ENCODE measurements at regions not wholly inside any gene's neighbourhood (a gene's known extent, or its start where the extent isn't known, plus 50 kb on each side); places are given as distances from the start of the nearest gene placed in this dataset.

DNA sequence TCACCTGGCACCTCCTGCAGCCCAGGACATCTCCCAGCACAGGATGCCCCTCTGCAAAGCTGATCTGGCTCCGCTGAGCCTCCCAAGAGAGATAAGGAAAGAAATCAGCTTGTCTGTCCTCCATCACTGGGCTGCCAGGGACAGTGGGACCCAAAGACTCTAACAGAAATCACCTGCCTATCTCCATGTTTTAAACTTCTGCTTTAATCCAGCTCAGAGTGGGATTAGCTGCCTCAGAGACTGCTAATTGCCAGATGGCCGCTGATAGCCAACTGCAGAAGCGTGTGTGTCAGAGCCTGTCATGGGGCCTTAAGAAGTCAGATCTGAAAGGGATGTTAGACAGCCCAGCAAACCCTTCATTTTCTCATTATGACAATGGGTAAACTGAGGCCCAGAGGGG, 389.4 kb upstream of the KLHL29 start:
- no peak overlapping the region for H3K27ac Mint-ChIP-seq
- no peak overlapping the region for H3K4me3 Mint-ChIP-seq
- peaks cover 2% of the 10 kb centered on the region for H3K9me3 Mint-ChIP-seq
- ATAC-seq (no peak), DNase-seq (ENCODE audit: low spot score in 2 of 2) (no peak)
- H3K36me3 Mint-ChIP-seq: no peaks in the 10 kb centered on the region
- H3K4me1 Mint-ChIP-seq: no peaks in the 10 kb centered on the region

DNA sequence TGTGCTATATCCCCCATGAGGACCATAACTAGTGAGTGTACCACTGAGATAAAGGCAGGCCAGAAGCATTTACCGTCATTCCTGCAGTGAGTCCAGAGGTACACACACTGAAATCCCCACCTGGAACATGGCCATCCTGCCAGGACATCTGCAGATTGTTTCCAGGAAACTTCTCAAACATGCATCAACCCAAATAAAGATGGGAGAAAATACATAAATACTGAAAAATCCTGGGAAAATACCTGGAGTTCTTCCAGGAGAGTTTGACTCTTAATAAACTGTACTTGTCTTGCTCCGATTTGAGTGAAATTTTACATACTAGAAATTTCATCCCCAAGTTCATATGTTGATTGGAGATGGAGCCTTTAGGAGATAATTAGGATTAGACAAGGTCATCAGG, 388.1 kb upstream of the KLHL29 start:
- Mint-ChIP-seq H3K27ac (no peak overlapping the region), H3K4me1 (no peaks in the 10 kb centered on the region), H3K9me3 (peaks cover 5% of the 10 kb centered on the region), H3K4me3 (no peak overlapping the region), H3K36me3 (no peaks in the 10 kb centered on the region)
- ATAC-seq (no peak), DNase-seq (ENCODE audit: low spot score in 2 of 2) (no peak)

DNA sequence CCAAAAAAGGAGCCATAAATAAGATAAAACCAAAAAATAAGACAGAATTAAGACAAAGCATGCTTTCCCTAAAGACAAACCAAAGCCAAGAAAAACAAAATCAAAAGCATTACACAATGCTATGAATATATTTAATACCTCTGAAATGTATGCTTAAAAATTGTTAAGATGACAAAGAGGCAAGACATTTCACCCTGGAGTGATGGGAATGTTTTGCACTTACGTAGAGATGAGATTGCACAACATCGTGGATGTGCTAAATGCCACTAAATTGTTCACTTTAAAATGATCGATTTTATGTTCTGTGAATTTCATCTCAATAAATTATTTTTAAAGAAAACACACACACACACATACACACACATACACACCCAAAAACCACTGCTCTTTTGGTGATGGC, 386.6 kb upstream of the KLHL29 start:
- ATAC-seq (no peak), DNase-seq (ENCODE audit: low spot score in 2 of 2) (no peak)
- Mint-ChIP-seq H3K4me3 (no peak overlapping the region), H3K27ac (no peak overlapping the region), H3K36me3 (no peaks in the 10 kb centered on the region), H3K4me1 (no peaks in the 10 kb centered on the region), H3K9me3 (peaks cover 5% of the 10 kb centered on the region)

- no peak for ATAC-seq
- H3K4me1 Mint-ChIP-seq: no peaks in the 10 kb centered on the region
- no peak overlapping the region for H3K4me3 Mint-ChIP-seq
- no peaks in the 10 kb centered on the region for H3K36me3 Mint-ChIP-seq
- DNase-seq (ENCODE audit: low spot score in 2 of 2): no peak
- peaks cover 5% of the 10 kb centered on the region for H3K9me3 Mint-ChIP-seq
- H3K27ac Mint-ChIP-seq: no peak overlapping the region
Measured at GRCh38 chr2:22999951-23000350, 385.0 kb upstream of the KLHL29 start.

DNA sequence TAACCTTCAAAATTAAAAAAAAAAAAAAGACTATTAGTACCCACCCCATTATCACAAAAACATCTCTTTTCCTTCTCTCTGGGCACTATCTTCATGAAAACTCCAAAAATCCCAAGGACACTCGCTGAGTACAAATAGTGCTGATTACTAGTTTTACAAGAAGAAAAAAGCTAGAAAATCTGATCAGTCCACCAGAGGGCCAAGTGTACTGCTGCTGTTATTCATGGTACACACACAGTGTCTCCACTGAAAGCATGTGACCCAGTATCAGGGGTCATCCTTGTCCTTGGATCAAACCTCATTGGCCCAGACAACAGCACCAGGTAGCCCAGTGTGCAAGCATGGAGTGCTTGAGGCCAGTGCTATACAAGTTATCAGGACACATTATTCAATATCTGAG, 382.7 kb upstream of the KLHL29 start:
- Mint-ChIP-seq H3K36me3 (no peaks in the 10 kb centered on the region), H3K4me3 (no peak overlapping the region), H3K27ac (no peak overlapping the region), H3K9me3 (peaks cover 5% of the 10 kb centered on the region), H3K4me1 (no peaks in the 10 kb centered on the region)
- ATAC-seq: no peak
- DNase-seq (ENCODE audit: low spot score in 2 of 2): no peak

DNA sequence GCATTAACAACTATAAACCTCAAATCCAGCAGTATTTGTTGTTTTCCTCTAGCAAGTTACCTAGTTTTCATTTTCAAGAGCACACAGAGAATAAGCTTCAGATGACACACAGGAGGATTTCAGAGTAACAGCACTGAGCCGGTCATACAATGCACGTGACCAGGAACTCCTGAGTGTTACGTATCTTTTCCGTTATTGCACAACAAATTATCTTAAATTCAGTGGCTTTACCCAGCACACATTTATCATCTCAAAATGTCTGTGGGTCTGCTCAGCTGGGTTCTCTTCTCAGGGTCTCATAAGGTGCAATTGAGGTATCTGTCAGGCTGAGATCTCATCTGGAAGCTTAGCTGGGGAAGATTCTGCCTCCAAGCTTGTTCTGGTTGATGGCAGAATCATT, 379.5 kb upstream of the KLHL29 start:
- Mint-ChIP-seq H3K9me3 (peaks cover 5% of the 10 kb centered on the region), H3K4me1 (no peaks in the 10 kb centered on the region), H3K4me3 (no peak overlapping the region), H3K27ac (no peak overlapping the region), H3K36me3 (no peaks in the 10 kb centered on the region)
- ATAC-seq: no peak
- DNase-seq (ENCODE audit: low spot score in 2 of 2): no peak

GRCh38 chr2:23007631-23008235, 377.2 kb upstream of the KLHL29 start:
- no peaks in the 10 kb centered on the region for H3K4me1 Mint-ChIP-seq
- peaks cover 5% of the 10 kb centered on the region for H3K9me3 Mint-ChIP-seq
- no peak overlapping the region for H3K4me3 Mint-ChIP-seq
- no peak for DNase-seq (ENCODE audit: low spot score in 2 of 2)
- H3K27ac Mint-ChIP-seq: no peak overlapping the region
- H3K36me3 Mint-ChIP-seq: no peaks in the 10 kb centered on the region
- ATAC-seq: no peak

GRCh38 chr2:23008440-23008839, 376.5 kb upstream of the KLHL29 start:
- Mint-ChIP-seq H3K9me3 (peaks cover 5% of the 10 kb centered on the region), H3K4me1 (no peaks in the 10 kb centered on the region), H3K36me3 (no peaks in the 10 kb centered on the region), H3K27ac (no peak overlapping the region), H3K4me3 (no peak overlapping the region)
- ATAC-seq (no peak), DNase-seq (ENCODE audit: low spot score in 2 of 2) (no peak)

DNA sequence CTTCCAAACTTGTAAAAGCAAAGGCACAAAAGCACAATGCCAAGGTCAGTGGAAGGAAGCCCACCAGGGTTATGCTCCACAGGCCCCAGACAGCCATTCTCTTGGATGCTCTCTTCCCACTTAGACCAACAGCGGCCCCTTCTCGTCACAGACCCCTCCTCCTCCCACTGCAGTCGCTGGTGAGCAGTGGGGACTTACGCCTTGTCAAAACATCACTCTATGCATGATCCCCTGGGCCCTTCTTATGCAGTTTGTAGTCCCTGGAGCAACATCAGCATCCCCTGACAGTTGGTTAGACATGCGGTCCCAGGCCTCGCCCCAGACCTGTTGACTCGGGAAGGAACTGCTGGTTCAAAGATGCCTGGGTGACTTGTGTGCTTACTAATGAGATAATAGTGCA, 376.0 kb upstream of the KLHL29 start:
- no peak for ATAC-seq

DNA sequence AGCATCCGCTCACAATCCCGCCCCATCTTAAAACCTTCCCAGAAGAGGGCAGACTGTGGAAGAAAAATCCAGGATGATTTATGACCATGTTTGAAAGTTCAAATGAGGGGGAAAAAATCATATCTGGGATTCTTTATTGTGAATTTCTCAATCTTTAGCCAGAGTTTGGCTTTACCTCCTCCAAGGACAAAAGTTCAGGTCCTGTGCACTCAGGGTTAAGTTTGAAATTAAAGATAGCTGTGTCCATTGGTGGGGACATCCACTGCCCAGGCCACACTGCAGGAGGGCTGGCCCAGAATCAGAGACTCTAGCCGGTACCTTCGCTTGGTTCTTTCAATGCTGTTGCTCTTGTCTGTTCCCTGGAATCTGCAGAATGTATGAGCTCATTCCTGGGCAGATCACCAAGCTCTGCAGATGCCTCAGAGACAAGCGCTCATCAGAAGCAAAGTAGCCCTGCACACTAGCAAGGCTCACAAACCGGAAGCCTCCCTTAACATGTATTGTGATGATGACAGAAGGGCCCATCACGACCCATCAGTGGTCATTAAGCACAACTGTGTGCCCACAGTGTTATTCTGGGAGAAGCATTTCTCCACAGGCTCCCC, 375.3 kb upstream of the KLHL29 start:
- H3K9me3 Mint-ChIP-seq: peaks cover 5% of the 10 kb centered on the region
- DNase-seq (ENCODE audit: low spot score in 2 of 2) (no peak), ATAC-seq (no peak)
- H3K36me3 Mint-ChIP-seq: no peaks in the 10 kb centered on the region
- H3K4me3 Mint-ChIP-seq: no peak overlapping the region
- no peak overlapping the region for H3K27ac Mint-ChIP-seq
- no peaks in the 10 kb centered on the region for H3K4me1 Mint-ChIP-seq

More for the DNA sequence above, 376.0 kb upstream of the KLHL29 start:
- no peaks in the 10 kb centered on the region for H3K36me3 Mint-ChIP-seq
- H3K4me1 Mint-ChIP-seq: no peaks in the 10 kb centered on the region
- no peak for DNase-seq (ENCODE audit: low spot score in 2 of 2)
- no peak overlapping the region for H3K4me3 Mint-ChIP-seq
- H3K9me3 Mint-ChIP-seq: peaks cover 5% of the 10 kb centered on the region
- no peak overlapping the region for H3K27ac Mint-ChIP-seq

- Mint-ChIP-seq H3K4me1 (no peaks in the 10 kb centered on the region), H3K4me3 (no peak overlapping the region), H3K27ac (no peak overlapping the region), H3K9me3 (peaks cover 5% of the 10 kb centered on the region), H3K36me3 (no peaks in the 10 kb centered on the region)
- ATAC-seq: no peak
- no peak for DNase-seq (ENCODE audit: low spot score in 2 of 2)
Measured at GRCh38 chr2:23012499-23012898, 372.5 kb upstream of the KLHL29 start.

DNA sequence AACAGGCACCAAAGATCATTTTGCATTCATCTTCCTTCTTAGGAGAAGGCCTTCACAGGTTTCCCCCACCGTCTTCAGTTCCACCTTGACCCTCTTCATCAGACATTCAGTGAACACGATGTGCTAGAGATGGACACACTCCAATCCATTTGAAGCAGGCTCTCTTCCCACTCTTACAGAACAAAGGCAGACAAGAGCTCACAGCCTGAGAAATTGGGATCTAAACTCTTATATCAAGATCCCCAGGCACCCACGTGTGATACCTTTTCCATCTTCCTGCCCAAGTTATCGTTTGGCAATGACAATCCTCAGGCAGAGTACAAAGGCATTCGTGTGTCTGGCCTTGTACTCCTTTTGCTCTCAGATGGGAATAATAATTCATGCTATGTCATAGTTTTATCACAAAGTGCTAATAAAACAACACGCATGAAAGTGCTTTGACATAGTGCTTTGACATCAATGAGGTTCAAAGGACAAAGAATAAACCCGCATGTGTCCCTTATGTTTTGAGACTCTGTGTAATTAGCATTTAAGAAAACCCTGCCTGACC, 369.3 kb upstream of the KLHL29 start:
- H3K4me3 Mint-ChIP-seq: no peak overlapping the region
- DNase-seq (ENCODE audit: low spot score in 2 of 2): no peak
- no peak for ATAC-seq
- H3K4me1 Mint-ChIP-seq: no peaks in the 10 kb centered on the region
- no peaks in the 10 kb centered on the region for H3K36me3 Mint-ChIP-seq
- H3K9me3 Mint-ChIP-seq: peaks cover 2% of the 10 kb centered on the region
- no peak overlapping the region for H3K27ac Mint-ChIP-seq

GRCh38 chr2:23019476-23019875, 365.5 kb upstream of the KLHL29 start:
- Mint-ChIP-seq H3K4me3 (no peak overlapping the region), H3K27ac (no peak overlapping the region), H3K9me3 (peaks cover 5% of the 10 kb centered on the region), H3K36me3 (no peaks in the 10 kb centered on the region), H3K4me1 (no peaks in the 10 kb centered on the region)
- no peak for DNase-seq (ENCODE audit: low spot score in 2 of 2)
- ATAC-seq: no peak

DNA sequence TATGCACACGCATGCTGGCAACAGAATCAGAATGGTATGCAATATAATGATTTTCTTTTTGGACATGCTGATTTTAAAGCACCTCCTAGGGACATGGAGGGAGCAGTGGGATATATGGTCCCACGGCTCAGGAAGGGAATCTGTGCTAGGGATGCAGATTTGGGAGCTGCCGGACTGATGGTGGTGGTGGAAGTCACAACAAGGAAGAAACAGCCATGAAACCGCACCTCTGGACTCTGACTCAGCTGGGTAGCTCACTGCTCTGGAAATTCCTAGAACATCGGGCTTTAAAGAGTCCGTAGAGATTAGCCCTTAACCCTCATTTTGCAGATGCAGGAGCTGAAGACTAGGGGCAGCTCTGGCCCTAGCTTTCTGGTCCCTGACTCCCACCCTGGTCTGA, 364.3 kb upstream of the KLHL29 start:
- Mint-ChIP-seq H3K36me3 (no peaks in the 10 kb centered on the region), H3K9me3 (peaks cover 5% of the 10 kb centered on the region), H3K4me3 (no peak overlapping the region), H3K27ac (no peak overlapping the region), H3K4me1 (no peaks in the 10 kb centered on the region)
- DNase-seq (ENCODE audit: low spot score in 2 of 2) (no peak), ATAC-seq (no peak)

GRCh38 chr2:23021311-23022120, 363.5 kb upstream of the KLHL29 start:
- ATAC-seq: no peak
- Mint-ChIP-seq H3K9me3 (peaks cover 5% of the 10 kb centered on the region), H3K4me1 (no peaks in the 10 kb centered on the region), H3K27ac (no peak overlapping the region), H3K4me3 (no peak overlapping the region), H3K36me3 (no peaks in the 10 kb centered on the region)
- DNase-seq (ENCODE audit: low spot score in 2 of 2): no peak

GRCh38 chr2:23023722-23024121, 361.3 kb upstream of the KLHL29 start:
- Mint-ChIP-seq H3K27ac (no peak overlapping the region), H3K4me1 (no peaks in the 10 kb centered on the region), H3K9me3 (peaks cover 5% of the 10 kb centered on the region), H3K36me3 (no peaks in the 10 kb centered on the region), H3K4me3 (no peak overlapping the region)
- DNase-seq (ENCODE audit: low spot score in 2 of 2) (no peak), ATAC-seq (no peak)
